GM19395 (cell line): ENCODE measurements at regions not wholly inside any gene's neighbourhood (a gene's known extent, or its start where the extent isn't known, plus 50 kb on each side); places are given as distances from the start of the nearest gene placed in this dataset.

Experiments used
- ATAC-seq: cut with Tn5 transposase; IDR thresholded peaks from one replicate; pipeline ENCODE4 v1.9.1; 2021; ENCODE audit warnings: mild to moderate bottlenecking, moderate library complexity; ENCODE audit not compliant: unreplicated experiment

DNA sequence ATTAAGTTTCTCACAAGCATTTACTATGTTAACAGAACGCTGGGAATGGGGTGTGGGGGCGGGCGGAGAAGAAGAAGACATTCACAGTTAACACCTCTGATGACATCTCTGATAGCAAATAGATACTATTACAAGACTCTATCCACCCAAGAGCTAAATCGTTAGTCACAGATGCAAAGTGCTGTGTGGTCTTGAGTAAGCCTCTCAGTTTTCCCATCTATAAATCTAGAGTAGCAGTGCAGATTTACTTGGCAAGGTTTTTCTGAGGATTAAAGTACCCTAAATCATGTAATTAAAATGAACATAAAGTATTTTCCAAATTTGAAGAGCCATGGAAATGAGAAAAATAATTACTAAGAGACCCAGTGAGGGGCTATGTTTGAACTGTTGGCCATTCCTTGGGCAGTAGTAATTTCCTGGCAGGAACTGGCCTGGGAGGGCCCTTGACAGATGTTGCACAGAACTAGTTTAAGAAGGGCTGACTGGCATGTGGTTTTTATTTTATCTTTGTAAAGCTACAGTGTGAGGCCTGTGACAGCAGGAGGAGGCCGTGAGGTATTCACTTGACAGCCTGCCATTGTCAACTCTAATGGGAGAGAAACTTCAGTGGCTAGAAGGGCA is 58.7 kb upstream of the APOBEC4 start:
- no peak for ATAC-seq

DNA sequence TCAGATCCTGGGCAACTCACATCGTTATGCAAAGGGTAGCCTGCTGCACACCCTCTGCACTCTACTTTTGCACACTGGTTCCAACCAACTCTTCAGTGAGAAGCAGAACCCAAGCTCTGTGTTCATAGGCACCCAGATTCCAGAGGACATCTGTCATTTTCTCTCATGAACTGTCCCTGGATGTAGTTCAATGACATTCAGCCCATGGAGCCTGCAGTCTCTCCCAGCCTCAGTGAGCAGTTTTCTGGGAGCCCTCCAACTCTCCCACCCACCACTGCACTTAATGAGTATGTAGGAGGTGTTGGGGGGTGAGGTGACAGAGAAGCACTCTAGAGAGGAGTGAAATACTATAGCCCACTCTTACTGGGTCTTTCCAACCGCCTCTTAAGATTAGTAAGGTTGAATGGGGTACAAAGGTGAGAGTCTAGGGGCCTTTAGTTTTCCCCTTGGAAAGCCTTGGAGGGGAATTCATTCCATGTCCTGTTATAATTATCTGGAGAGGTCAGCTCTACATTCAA is 58.1 kb upstream of the APOBEC4 start:
- no peak for ATAC-seq

DNA sequence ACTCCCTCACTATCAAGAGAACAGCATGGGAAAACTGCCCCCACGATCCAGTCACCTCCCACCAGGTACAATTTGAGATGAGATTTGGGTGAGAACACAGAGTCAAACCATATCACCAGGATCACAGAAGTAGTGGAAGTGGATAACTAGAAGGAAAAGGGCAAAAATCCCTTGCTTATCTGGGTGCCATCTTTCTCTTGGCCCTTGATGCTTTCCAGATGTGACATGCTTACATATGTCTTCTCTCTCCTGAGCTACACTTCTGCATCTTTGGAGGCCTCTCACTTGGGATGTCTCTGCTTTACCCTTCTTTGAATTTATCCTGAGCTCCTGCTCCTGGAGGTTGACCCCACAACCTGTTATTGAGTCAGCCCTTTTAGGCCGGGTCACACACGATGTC is 57.6 kb upstream of the APOBEC4 start:
- no peak for ATAC-seq

DNA sequence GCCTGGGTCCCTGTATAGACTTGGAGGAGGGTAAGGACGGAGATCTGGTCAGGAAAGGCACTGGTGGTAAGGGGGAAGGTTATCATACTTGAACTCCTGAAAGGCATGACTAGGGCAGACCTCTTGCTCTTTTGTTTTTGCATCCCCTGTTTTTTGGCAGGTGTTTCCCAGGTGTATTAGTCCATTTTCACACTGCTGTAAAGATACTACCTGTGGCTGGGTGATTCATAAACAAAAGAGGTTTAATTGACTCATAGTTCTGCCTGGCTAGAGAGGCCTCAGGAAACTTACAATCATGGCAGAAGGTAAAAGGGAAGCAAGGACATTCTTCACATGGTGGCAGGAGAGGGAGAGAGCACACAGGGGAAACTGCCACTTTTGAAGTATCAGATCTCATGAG is 57.2 kb upstream of the APOBEC4 start:
- no peak for ATAC-seq

DNA sequence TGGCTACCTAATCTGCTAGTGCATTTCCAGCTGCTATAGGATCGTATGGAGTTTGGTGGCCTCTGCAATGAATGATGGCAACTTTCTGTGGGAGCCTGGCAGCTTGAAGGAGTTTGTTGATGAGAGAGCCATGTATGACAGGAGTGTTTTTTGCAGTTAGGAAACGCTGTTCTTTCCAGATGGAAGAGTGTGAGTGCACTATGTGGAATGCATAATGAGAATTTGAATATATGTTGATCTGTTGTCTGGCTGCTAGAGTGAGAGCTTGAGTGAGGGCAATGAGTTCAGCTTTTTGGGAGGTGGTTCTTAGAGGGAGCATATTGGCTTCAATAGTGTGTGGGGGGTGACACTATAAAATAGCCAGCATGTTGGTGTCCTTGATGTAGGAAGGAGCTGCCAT is 51.0 kb upstream of the APOBEC4 start:
- no peak for ATAC-seq
